Hepatocyte (in vitro differentiated cells): ENCODE measurements at regions not wholly inside any gene's neighbourhood (a gene's known extent, or its start where the extent isn't known, plus 50 kb on each side); places are given as distances from the start of the nearest gene placed in this dataset.

ENCODE experiments used
- DNase-seq: peaks from one replicate; pipeline ENCODE4 v3.0.0-alpha.2; 2016; ENCODE audit warnings: low spot score
- H2AFZ ChIP-seq: fragments of 200-600 bp; sonication (generic); 2 replicates; pipeline ENCODE4 v1.6.0; 2016; ENCODE audit warnings: antibody characterized with exemption, mild to moderate bottlenecking
- H3K27ac ChIP-seq: fragments of 200-600 bp; sonication (generic); 2 replicates; pipeline ENCODE4 v1.5.1; 2016; ENCODE audit warnings: mild to moderate bottlenecking
- H3K27me3 ChIP-seq: fragments of 200-600 bp; sonication (generic); 2 replicates; pipeline ENCODE4 v1.6.1; 2016
- H3K36me3 ChIP-seq: fragments of 200-600 bp; sonication (generic); replicated peaks from 2 replicates; pipeline ENCODE4 v1.5.1; 2016; ENCODE audit warnings: low read depth; ENCODE audit not compliant: insufficient read depth
- H3K4me1 ChIP-seq: fragments of 200-600 bp; sonication (generic); 2 replicates; pipeline ENCODE4 v1.5.1; 2016; ENCODE audit warnings: mild to moderate bottlenecking, moderate library complexity; ENCODE audit not compliant: insufficient read depth
- H3K4me2 ChIP-seq: fragments of 200-600 bp; sonication (generic); 2 replicates; pipeline ENCODE4 v1.6.0; 2016
- H3K4me3 ChIP-seq: fragments of 200-600 bp; sonication (generic); 2 replicates; pipeline ENCODE4 v1.5.1; 2016; ENCODE audit warnings: mild to moderate bottlenecking
- H3K79me2 ChIP-seq: fragments of 200-600 bp; sonication (generic); 2 replicates; pipeline ENCODE4 v1.6.0; 2017; ENCODE audit warnings: mild to moderate bottlenecking
- H3K9me2 ChIP-seq: fragments of 200-600 bp; sonication (generic); replicated peaks from 2 replicates; pipeline ENCODE4 v1.6.0; 2017; ENCODE audit warnings: mild to moderate bottlenecking; ENCODE audit not compliant: insufficient read depth
- H3K9me3 ChIP-seq: fragments of 200-600 bp; sonication (generic); 2 replicates; pipeline ENCODE4 v1.5.1; 2016; ENCODE audit warnings: low read depth, mild to moderate bottlenecking
- H4K20me1 ChIP-seq: fragments of 200-600 bp; sonication (generic); 2 replicates; pipeline ENCODE4 v1.6.0; 2016; ENCODE audit warnings: mild to moderate bottlenecking; ENCODE audit not compliant: insufficient read depth, poor library complexity, severe bottlenecking
- EZH2 ChIP-seq: fragments of 200-600 bp; sonication (generic); IDR thresholded peaks from 2 replicates; pipeline ENCODE4 v1.6.1; 2016; ENCODE audit warnings: antibody characterized with exemption, mild to moderate bottlenecking, borderline replicate concordance
- EZH2phosphoT487 ChIP-seq: fragments of 200-600 bp; sonication (generic); IDR thresholded peaks from one replicate; pipeline ENCODE4 v1.6.1; 2018; ENCODE audit warnings: antibody characterized with exemption, mild to moderate bottlenecking, low read depth, moderate library complexity; ENCODE audit not compliant: unreplicated experiment, severe bottlenecking
- WGBS: methylation state at CpG from one replicate; pipeline ENCODE4 v1.1.6; 2016; ENCODE audit warnings: low lambda C conversion rate; ENCODE audit errors: missing lambda C conversion rate; 5-methylcytosine and 5-hydroxymethylcytosine counted together
- TF ChIP-seq, protein P1 (sequence below): fragments of 200-600 bp; sonication (generic); IDR thresholded peaks from 2 replicates; pipeline ENCODE4 v1.5.1; 2016; ENCODE audit warnings: antibody characterized with exemption, mild to moderate bottlenecking; ENCODE audit not compliant: poor library complexity

DNA sequence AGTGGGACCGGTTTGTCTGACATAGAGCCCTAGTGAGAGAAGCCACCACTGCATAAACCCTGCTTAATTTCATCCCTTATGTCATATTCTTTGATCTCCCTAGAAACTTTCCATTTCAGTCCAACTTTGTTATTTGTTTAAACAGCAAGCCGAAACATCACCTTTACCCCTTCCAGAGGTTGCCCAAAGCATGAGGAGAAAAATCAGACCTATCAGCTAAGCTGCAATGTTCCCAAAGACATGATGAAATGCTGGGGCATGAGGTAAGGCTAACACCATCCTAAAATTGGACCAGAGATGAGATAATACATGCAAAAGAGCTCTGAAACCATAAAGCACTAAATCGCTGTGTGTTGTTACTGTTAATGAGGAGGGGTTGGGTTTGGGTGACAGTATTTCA is 447.9 kb upstream of the ACVR2A start:
- H4K20me1 ChIP-seq = no peaks in the 10 kb centered on the region
- H3K4me1 ChIP-seq = no peaks in the 10 kb centered on the region
- WGBS = 95% methylated on average over 3 of the region's 3 CpGs
- TF ChIP-seq, protein P1, sequence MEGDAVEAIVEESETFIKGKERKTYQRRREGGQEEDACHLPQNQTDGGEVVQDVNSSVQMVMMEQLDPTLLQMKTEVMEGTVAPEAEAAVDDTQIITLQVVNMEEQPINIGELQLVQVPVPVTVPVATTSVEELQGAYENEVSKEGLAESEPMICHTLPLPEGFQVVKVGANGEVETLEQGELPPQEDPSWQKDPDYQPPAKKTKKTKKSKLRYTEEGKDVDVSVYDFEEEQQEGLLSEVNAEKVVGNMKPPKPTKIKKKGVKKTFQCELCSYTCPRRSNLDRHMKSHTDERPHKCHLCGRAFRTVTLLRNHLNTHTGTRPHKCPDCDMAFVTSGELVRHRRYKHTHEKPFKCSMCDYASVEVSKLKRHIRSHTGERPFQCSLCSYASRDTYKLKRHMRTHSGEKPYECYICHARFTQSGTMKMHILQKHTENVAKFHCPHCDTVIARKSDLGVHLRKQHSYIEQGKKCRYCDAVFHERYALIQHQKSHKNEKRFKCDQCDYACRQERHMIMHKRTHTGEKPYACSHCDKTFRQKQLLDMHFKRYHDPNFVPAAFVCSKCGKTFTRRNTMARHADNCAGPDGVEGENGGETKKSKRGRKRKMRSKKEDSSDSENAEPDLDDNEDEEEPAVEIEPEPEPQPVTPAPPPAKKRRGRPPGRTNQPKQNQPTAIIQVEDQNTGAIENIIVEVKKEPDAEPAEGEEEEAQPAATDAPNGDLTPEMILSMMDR = no peak
- TF ChIP-seq EZH2 (no peak), EZH2phosphoT487 (no peak)
- H3K79me2 ChIP-seq = no peaks in the 10 kb centered on the region
- no peaks in the 10 kb centered on the region for H3K9me3 ChIP-seq
- no peak overlapping the region for H3K27ac ChIP-seq
- H3K4me2 ChIP-seq = no peak overlapping the region
- H3K27me3 ChIP-seq = no peaks in the 10 kb centered on the region
- no peaks in the 10 kb centered on the region for H3K9me2 ChIP-seq
- H3K4me3 ChIP-seq = no peak overlapping the region
- DNase-seq = no peak
- H3K36me3 ChIP-seq = no peaks in the 10 kb centered on the region
- no peak overlapping the region for H2AFZ ChIP-seq

DNA sequence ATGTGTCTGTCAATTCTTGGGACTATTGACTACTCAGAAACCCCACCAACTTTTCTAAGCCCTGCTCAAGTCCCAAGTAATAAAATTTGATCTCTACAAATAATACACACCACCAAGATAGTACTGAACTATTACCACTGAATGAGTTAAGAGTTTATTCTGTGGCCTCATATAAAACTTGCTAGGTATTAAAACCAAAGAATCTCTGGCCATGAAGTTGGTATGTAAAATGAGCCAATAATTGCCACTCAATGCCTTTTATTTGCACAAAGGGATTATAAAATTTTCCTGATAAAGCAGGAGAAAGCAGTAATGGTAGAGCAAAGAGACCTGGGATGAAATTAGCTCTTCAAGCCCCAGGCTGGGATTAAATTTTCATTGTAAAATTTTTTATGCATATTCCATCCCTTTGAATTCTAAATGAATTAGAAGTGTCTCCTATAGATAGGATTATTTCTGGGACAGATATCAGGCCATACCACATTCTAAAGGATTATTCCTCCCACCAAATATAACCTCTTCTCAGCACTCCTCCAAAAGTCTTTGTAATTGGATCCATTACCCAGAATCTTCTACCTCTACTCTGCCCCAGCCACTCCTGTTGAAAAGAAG is 450.5 kb upstream of the ACVR2A start:
- Histone ChIP-seq H3K4me1 (no peaks in the 10 kb centered on the region), H4K20me1 (no peaks in the 10 kb centered on the region), H3K27me3 (no peaks in the 10 kb centered on the region), H3K36me3 (no peaks in the 10 kb centered on the region), H3K79me2 (no peaks in the 10 kb centered on the region), H3K9me3 (no peaks in the 10 kb centered on the region), H3K27ac (no peak overlapping the region), H3K4me3 (no peak overlapping the region), H2AFZ (no peak overlapping the region), H3K4me2 (no peak overlapping the region), H3K9me2 (no peaks in the 10 kb centered on the region)
- DNase-seq = no peak
- TF ChIP-seq, protein P1 = no peak
- TF ChIP-seq EZH2phosphoT487 (no peak), EZH2 (no peak)

DNA sequence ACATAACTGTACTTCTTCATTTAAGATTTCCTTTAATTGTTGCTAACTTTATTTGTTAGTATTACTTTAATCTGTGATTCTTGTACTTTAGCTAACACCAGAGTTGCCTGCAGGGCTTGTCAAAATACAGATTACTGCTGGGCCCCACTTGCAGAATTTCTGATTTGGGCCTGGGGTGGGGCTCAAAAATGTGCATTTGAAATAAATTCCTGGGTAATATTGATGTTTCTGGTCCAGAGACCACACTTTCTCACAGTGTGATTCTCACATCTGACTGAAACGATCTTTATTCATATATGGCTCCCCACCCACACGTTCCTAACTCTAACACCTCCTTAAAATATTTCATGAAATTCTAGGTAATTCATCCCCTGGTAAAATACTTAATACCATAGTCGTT is 452.6 kb upstream of the ACVR2A start:
- H3K79me2 ChIP-seq = no peaks in the 10 kb centered on the region
- H3K4me3 ChIP-seq = no peak overlapping the region
- no peaks in the 10 kb centered on the region for H3K36me3 ChIP-seq
- WGBS = 94% methylated on average over 3 of the region's 3 CpGs
- no peak overlapping the region for H3K27ac ChIP-seq
- TF ChIP-seq EZH2 (no peak), EZH2phosphoT487 (no peak)
- TF ChIP-seq, protein P1 = no peak
- H3K9me2 ChIP-seq = no peaks in the 10 kb centered on the region
- no peaks in the 10 kb centered on the region for H4K20me1 ChIP-seq
- no peaks in the 10 kb centered on the region for H3K27me3 ChIP-seq
- no peak for DNase-seq
- H3K4me1 ChIP-seq = no peaks in the 10 kb centered on the region
- H3K4me2 ChIP-seq = no peak overlapping the region
- H3K9me3 ChIP-seq = no peaks in the 10 kb centered on the region
- H2AFZ ChIP-seq = no peak overlapping the region

DNA sequence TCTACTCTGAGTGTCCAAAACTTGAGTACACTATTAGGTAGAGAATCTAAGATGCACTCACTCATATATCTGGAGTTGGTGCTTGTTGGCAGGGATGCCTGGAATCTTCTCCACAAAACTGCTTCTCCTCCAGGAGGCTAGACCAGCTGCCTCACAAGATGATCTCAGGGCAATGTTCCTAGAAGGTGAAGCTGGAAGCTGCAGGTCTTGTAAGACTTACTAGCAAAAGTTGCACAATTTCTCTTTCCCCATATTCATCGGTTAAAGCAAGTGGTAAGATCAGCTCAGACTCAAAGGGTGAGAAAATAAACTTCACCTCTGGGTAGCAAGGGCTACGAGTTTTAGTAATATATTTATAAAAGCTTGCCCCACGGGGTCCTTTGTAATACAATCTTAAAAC is 454.4 kb upstream of the ACVR2A start:
- no peak overlapping the region for H3K4me3 ChIP-seq
- no peaks in the 10 kb centered on the region for H3K27me3 ChIP-seq
- no peaks in the 10 kb centered on the region for H3K4me1 ChIP-seq
- no peak for TF ChIP-seq EZH2phosphoT487
- no peaks in the 10 kb centered on the region for H4K20me1 ChIP-seq
- no peak overlapping the region for H3K27ac ChIP-seq
- no peaks in the 10 kb centered on the region for H3K36me3 ChIP-seq
- H2AFZ ChIP-seq = no peak overlapping the region
- no peak for DNase-seq
- H3K79me2 ChIP-seq = no peaks in the 10 kb centered on the region
- no peaks in the 10 kb centered on the region for H3K9me2 ChIP-seq
- no peak overlapping the region for H3K4me2 ChIP-seq
- no peaks in the 10 kb centered on the region for H3K9me3 ChIP-seq
- 76% methylated on average over 3 of the region's 3 CpGs for WGBS
